ENCODE measurements at regions not wholly inside any gene's neighbourhood (a gene's known extent, or its start where the extent isn't known, plus 50 kb on each side); places are given as distances from the start of the nearest gene placed in this dataset.

DNA sequence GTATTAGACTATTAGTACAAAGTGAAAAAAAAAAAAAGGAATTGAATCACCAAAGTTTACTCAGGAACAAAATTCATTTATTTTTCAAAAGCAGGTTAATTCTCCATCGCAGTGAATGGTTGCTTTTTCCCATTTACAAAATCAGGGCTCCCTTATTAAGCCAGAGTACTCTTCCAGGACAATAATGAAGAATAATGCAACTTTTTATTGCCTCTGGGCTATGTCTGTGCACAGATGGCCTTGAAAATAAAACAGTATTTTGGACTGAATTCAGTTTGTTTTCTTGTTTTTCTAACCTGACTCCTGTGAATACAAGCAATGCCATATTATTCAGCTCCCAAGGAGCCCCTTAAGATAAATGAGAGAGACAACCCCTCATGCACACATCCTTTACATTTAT is 246.8 kb downstream of the KCNS3 start:
- DNase-seq (ENCODE audit: low spot score), result no peak
- Mint-ChIP-seq H3K27ac (no peak overlapping the region), H3K4me1 (ENCODE audit: low read depth) (no peaks in the 10 kb centered on the region), H3K36me3 (ENCODE audit: low read depth) (no peaks in the 10 kb centered on the region), H3K4me3 (ENCODE audit: low read depth) (no peak overlapping the region), H3K9me3 (no peaks in the 10 kb centered on the region), H3K27me3 (ENCODE audit: low read depth) (no peaks in the 10 kb centered on the region)
- intact Hi-C loops (cut with micrococcal nuclease), result no loop called here

DNA sequence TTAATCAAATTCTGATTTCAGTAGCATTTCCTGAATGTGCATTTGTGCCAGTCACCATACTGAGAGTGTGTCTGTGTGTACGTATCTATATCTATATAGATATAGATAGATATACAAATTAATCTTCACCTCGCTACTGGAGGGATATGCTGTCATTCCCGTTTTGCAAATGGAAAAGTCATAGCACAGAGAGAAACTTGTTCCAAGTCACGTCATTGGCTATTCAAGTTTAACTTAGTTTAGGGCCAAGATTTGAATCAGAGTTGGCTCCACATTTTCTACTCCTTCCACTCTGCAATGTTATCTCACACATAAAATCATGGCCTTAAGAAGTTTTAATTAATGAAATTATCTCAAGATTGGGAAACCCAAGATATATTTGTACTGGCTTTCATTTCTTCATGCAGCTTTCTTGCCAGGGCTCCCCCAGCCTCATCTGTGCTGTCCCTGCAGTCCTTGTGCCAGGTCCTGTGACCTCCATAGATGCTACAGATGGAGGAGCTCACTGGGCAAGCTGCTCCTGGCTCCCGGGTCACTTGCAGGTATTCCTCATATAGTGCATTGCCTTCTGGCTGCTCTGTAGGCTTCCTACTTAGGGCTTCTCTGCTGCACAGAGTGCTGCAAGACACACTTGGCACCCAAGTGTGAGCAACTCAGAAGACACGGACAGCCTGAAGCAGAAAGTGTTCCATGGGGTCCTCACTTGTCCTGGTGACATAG is 245.8 kb downstream of the KCNS3 start:
- no peaks in the 10 kb centered on the region for H3K9me3 Mint-ChIP-seq
- intact Hi-C loops (cut with micrococcal nuclease), result no loop called here
- no peak overlapping the region for H3K27ac Mint-ChIP-seq
- no peaks in the 10 kb centered on the region for H3K27me3 Mint-ChIP-seq (ENCODE audit: low read depth)
- H3K36me3 Mint-ChIP-seq (ENCODE audit: low read depth), result no peaks in the 10 kb centered on the region
- H3K4me1 Mint-ChIP-seq (ENCODE audit: low read depth), result no peaks in the 10 kb centered on the region
- H3K4me3 Mint-ChIP-seq (ENCODE audit: low read depth), result no peak overlapping the region
- DNase-seq (ENCODE audit: low spot score), result no peak

DNA sequence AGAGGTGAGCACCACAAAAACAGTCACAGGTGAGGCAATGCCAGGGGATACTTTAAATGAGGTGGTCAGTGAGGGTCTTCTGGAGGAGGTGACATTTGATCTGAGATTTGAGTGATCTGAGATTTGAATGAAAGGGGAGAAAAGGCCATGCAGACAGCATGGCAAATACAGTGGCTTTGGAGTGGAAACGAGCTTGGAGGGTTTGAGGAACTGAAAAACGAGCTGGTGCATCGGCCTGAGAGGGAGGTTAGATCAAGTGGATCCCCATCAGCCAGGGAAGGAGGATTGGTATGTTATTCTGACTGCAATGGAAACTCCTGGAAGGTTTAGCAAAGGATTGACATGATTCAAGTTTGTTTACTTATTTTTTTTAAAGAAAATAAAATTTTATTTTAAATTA is 245.1 kb downstream of the KCNS3 start:
- Mint-ChIP-seq H3K4me1 (ENCODE audit: low read depth) (no peaks in the 10 kb centered on the region), H3K36me3 (ENCODE audit: low read depth) (no peaks in the 10 kb centered on the region), H3K4me3 (ENCODE audit: low read depth) (no peak overlapping the region), H3K9me3 (no peaks in the 10 kb centered on the region), H3K27me3 (ENCODE audit: low read depth) (no peaks in the 10 kb centered on the region), H3K27ac (no peak overlapping the region)
- DNase-seq (ENCODE audit: low spot score), result no peak
- intact Hi-C loops (cut with micrococcal nuclease), result no loop called here

DNA sequence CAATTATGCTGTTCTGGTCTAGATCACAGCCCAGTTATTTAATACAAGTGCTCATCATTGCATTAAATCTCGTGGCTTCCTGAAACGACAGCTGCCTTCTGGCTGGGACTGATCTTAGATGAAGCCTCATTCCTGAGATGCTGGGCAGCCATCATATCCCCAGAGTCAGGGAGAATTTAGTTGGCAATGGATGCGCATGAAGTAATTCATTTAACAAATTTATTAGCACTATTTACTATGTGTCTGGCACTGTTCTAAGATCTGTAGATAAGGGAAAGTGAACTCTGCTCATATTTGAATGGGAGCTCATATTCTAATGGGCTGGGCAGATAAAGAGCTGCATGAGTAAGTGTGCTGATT is 244.7 kb downstream of the KCNS3 start:
- H3K27me3 Mint-ChIP-seq (ENCODE audit: low read depth), result no peaks in the 10 kb centered on the region
- H3K9me3 Mint-ChIP-seq, result no peaks in the 10 kb centered on the region
- no peak overlapping the region for H3K27ac Mint-ChIP-seq
- no peaks in the 10 kb centered on the region for H3K4me1 Mint-ChIP-seq (ENCODE audit: low read depth)
- H3K4me3 Mint-ChIP-seq (ENCODE audit: low read depth), result no peak overlapping the region
- intact Hi-C loops (cut with micrococcal nuclease), result no loop called here
- DNase-seq (ENCODE audit: low spot score), result no peak
- H3K36me3 Mint-ChIP-seq (ENCODE audit: low read depth), result no peaks in the 10 kb centered on the region

DNA sequence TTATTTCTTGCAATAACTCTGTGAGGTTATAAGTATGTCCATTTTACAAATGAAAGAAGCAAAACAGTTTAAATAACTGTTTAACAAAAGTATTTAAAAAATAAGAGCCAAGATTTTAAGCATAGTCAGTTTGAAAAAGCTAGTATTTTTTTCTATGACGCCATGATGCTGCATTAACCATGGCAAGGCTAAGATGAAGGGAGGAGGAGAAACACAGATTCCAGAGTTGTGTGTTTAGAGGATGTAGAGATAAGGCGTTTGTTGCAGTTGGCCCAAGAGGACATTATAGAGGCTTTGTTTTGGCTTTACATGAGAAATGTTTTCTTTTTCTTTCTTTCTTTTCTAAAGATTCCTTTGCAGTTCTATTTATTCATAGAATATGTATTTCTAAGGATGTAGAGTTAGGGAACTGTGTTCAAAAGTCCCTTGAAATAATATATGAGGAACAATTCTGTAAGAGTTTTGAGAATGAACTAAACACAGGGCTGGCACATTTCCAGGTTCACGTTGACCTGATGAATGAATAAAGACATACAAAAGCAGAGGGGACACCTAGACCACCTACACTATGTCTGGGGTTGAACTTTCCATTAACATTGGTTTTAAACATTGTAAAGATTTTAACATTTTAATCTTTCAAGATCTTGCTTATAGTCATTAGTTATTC is 244.2 kb downstream of the KCNS3 start:
- Mint-ChIP-seq H3K27ac (no peak overlapping the region), H3K4me1 (ENCODE audit: low read depth) (no peaks in the 10 kb centered on the region), H3K9me3 (no peaks in the 10 kb centered on the region), H3K36me3 (ENCODE audit: low read depth) (no peaks in the 10 kb centered on the region), H3K27me3 (ENCODE audit: low read depth) (no peaks in the 10 kb centered on the region), H3K4me3 (ENCODE audit: low read depth) (no peak overlapping the region)
- intact Hi-C loops (cut with micrococcal nuclease), result no loop called here
- DNase-seq (ENCODE audit: low spot score), result no peak

DNA sequence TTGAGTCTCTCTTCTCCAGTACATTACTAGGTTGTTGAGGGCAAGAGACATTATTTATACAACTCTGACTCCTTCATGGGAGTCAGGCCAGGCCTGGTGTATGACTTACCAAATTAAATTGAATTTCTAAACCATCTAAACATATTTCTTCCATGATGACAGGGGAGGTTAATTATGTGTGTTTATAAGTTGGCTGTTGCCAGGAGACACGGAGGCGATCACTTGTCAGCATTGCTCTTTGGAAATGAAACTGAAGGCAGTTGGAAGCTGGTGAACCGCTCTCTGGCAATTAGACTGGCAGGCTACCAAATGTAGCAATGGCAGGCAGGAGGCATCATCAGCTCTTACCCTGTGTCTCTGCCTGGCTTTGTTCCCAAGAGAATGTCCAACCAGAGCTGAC is 241.4 kb downstream of the KCNS3 start:
- no peak overlapping the region for H3K27ac Mint-ChIP-seq
- H3K4me3 Mint-ChIP-seq (ENCODE audit: low read depth), result no peak overlapping the region
- H3K27me3 Mint-ChIP-seq (ENCODE audit: low read depth), result no peaks in the 10 kb centered on the region
- no peaks in the 10 kb centered on the region for H3K4me1 Mint-ChIP-seq (ENCODE audit: low read depth)
- no peak for DNase-seq (ENCODE audit: low spot score)
- intact Hi-C loops (cut with micrococcal nuclease), result no loop called here
- H3K9me3 Mint-ChIP-seq, result no peaks in the 10 kb centered on the region
- no peaks in the 10 kb centered on the region for H3K36me3 Mint-ChIP-seq (ENCODE audit: low read depth)

DNA sequence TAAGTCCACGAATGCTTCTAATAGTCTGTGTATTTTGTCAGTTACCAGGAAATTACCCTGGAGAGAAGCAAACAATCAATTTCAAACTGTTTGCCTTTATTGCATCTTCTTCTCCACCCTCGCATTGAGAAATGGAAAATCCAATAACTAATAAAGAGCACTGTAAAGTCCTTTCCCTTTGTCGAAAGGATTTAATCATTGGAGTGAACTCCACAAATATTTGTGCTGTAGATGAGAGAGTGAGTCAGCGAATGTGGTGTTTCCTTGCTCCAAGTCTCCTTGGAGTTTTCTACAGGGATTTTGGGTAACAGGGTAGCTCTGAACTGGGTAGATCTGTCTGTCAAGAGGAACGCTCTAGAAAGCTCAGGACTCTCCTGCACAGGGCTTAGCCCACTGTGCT is 240.2 kb downstream of the KCNS3 start:
- H3K27me3 Mint-ChIP-seq (ENCODE audit: low read depth), result no peaks in the 10 kb centered on the region
- intact Hi-C loops (cut with micrococcal nuclease), result no loop called here
- no peak for DNase-seq (ENCODE audit: low spot score)
- no peaks in the 10 kb centered on the region for H3K36me3 Mint-ChIP-seq (ENCODE audit: low read depth)
- no peaks in the 10 kb centered on the region for H3K9me3 Mint-ChIP-seq
- no peaks in the 10 kb centered on the region for H3K4me1 Mint-ChIP-seq (ENCODE audit: low read depth)
- H3K4me3 Mint-ChIP-seq (ENCODE audit: low read depth), result no peak overlapping the region
- no peak overlapping the region for H3K27ac Mint-ChIP-seq

DNA sequence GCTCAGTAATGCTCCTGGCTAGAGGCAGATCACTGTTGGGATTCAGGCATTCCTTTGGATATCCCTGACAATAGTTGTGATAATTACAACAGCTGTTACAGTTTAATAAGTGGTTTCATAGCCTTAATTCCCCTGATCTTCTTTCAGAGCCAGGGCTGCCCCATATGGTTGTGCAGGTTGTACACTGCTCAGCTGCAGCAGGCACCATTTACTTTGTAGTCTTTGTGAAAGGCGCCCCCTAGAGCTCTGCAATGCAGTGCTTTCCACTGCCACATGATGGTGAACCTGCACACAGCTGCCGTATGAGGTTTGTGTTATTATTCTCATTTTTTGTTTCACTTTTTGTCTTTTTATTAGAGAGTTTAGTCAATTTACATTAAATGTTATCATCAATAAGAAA is 239.1 kb downstream of the KCNS3 start:
- no peaks in the 10 kb centered on the region for H3K4me1 Mint-ChIP-seq (ENCODE audit: low read depth)
- H3K9me3 Mint-ChIP-seq, result no peaks in the 10 kb centered on the region

DNA sequence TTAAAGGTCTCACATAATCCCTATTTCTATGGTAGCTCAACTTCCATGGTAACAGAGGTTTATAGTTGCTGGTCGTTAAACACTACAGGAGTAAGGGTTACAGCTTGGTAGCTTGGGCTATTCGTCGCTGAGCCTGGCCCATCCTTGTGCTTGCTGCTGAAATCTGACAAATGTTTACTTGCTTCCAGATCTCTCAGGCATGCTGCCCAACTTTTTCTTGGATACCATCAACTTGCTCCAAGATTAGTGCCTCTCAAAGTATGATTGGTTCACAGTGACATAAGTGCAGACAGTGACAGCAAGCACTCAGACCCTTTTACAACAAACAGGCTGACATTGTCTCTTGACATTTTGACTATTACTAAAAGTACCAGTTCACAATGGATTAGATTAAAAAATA is 231.8 kb downstream of the KCNS3 start:
- Mint-ChIP-seq H3K36me3 (ENCODE audit: low read depth) (no peaks in the 10 kb centered on the region), H3K4me1 (ENCODE audit: low read depth) (no peaks in the 10 kb centered on the region), H3K9me3 (no peaks in the 10 kb centered on the region), H3K27me3 (ENCODE audit: low read depth) (no peaks in the 10 kb centered on the region), H3K27ac (no peak overlapping the region), H3K4me3 (ENCODE audit: low read depth) (no peak overlapping the region)
- no peak for DNase-seq (ENCODE audit: low spot score)
- intact Hi-C loops (cut with micrococcal nuclease), result no loop called here

More for the DNA sequence above, 239.1 kb downstream of the KCNS3 start:
- Mint-ChIP-seq H3K27me3 (ENCODE audit: low read depth) (no peaks in the 10 kb centered on the region), H3K4me3 (ENCODE audit: low read depth) (no peak overlapping the region), H3K27ac (no peak overlapping the region), H3K36me3 (ENCODE audit: low read depth) (no peaks in the 10 kb centered on the region)
- intact Hi-C loops (cut with micrococcal nuclease), result no loop called here
- no peak for DNase-seq (ENCODE audit: low spot score)

DNA sequence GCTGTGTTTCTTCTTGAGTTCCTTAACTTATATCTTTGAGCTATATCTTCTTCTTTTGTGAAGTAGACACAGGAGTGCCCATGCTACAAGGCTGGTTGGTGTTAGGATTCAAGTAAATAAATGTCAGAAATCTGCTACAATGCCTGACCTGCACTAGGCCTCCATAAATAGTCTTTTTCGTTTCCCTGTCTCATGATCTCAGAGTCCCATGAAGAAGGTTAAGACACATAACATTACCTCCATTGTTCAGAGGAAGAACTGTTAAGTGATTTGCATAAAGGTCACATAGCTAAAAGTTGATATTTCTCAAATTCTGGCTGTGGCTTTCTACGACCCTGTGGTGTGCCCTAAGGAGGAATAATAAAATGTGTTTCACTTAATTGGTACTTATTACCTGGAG is 228.4 kb downstream of the KCNS3 start:
- no peaks in the 10 kb centered on the region for H3K36me3 Mint-ChIP-seq (ENCODE audit: low read depth)
- no peaks in the 10 kb centered on the region for H3K9me3 Mint-ChIP-seq
- no peak overlapping the region for H3K4me3 Mint-ChIP-seq (ENCODE audit: low read depth)
- no peaks in the 10 kb centered on the region for H3K27me3 Mint-ChIP-seq (ENCODE audit: low read depth)
- DNase-seq (ENCODE audit: low spot score), result no peak
- intact Hi-C loops (cut with micrococcal nuclease), result no loop called here
- H3K27ac Mint-ChIP-seq, result no peak overlapping the region
- no peaks in the 10 kb centered on the region for H3K4me1 Mint-ChIP-seq (ENCODE audit: low read depth)

DNA sequence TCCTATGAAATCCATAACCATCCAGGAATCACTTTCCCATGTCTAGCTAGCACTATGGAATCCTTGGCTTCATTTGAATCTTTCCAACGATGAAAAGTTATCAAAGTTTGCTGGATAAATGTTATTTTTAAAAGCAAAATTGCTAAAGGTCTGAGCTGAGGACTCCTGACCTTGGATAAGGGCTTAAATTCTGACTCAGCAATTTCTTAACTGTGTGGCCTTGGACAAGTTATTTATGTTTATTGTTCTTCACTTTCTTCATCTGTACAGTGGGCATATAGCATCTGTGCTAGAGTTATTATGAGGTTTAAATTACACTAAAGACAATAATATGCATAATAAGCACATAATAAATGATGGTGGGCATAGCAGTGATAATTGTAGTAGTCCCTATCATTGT is 227.5 kb downstream of the KCNS3 start:
- DNase-seq (ENCODE audit: low spot score), result no peak
- intact Hi-C loops (cut with micrococcal nuclease), result no loop called here
- H3K36me3 Mint-ChIP-seq (ENCODE audit: low read depth), result no peaks in the 10 kb centered on the region
- no peaks in the 10 kb centered on the region for H3K9me3 Mint-ChIP-seq
- H3K27ac Mint-ChIP-seq, result no peak overlapping the region
- H3K4me1 Mint-ChIP-seq (ENCODE audit: low read depth), result no peaks in the 10 kb centered on the region
- H3K27me3 Mint-ChIP-seq (ENCODE audit: low read depth), result no peaks in the 10 kb centered on the region
- H3K4me3 Mint-ChIP-seq (ENCODE audit: low read depth), result no peak overlapping the region

DNA sequence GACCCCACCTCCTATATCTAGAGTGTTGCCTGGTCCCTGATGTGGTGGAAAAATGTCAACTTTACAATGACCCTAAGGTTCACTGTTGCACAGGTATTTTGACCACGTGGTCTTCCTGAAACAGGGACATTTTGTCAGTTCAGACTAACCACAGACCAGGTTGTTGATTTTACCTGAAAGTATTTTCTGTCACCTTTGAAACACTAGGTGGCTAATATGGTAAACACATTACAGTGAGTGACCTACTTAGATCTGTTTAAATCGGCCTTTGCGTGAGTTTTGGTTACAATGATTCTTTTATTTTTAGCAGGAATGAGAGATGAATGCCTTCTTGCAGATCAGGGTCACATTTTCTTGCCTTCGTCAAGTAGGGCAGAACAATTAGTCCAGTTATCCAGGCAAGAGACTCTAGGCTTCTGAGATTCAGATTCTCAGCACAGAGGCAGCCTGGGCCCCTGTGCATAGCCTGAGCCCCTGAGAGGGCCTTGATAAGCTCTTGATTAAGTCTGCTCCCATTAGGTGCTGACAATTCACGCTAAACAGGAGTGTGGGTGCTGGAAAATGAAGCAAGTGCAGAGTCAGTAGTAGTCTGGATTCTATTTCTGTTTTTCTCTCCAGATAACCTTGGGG is 226.2 kb downstream of the KCNS3 start:
- Mint-ChIP-seq H3K36me3 (ENCODE audit: low read depth) (no peaks in the 10 kb centered on the region), H3K27ac (no peak overlapping the region)
- DNase-seq (ENCODE audit: low spot score), result no peak

DNA sequence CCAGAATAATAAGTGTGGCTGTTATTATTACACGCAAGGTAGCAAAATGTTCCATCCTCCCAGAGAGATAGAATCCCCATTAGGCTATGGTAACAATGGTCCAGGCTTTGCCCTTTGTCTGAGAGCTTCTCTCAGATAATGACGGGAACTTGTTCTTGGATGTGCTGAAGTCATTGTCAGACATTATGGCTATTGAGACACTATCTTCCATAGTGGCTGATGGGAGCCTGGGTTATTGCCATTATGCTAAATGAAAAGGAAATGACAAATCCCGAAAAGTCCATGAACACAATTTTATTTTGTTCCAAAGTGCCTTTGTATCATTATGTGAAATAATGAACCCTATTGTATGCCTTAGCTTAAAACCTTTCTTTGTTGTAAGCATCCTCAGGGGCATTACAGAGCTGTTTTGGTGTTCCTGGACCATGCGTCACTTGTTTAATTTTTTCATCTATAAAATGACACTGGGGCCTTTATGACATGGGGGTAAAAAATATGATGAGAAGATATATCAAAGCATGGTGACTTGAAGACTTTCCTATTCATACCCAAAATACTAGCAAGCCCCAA is 218.5 kb downstream of the KCNS3 start:
- Mint-ChIP-seq H3K9me3 (no peaks in the 10 kb centered on the region), H3K36me3 (ENCODE audit: low read depth) (no peaks in the 10 kb centered on the region), H3K4me1 (ENCODE audit: low read depth) (no peaks in the 10 kb centered on the region), H3K27me3 (ENCODE audit: low read depth) (no peaks in the 10 kb centered on the region), H3K27ac (no peak overlapping the region), H3K4me3 (ENCODE audit: low read depth) (no peak overlapping the region)
- intact Hi-C loops (cut with micrococcal nuclease), result no loop called here
- no peak for DNase-seq (ENCODE audit: low spot score)

More for the DNA sequence above, 226.2 kb downstream of the KCNS3 start:
- no peaks in the 10 kb centered on the region for H3K4me1 Mint-ChIP-seq (ENCODE audit: low read depth)
- no peaks in the 10 kb centered on the region for H3K27me3 Mint-ChIP-seq (ENCODE audit: low read depth)
- no peaks in the 10 kb centered on the region for H3K9me3 Mint-ChIP-seq
- H3K4me3 Mint-ChIP-seq (ENCODE audit: low read depth), result no peak overlapping the region
- intact Hi-C loops (cut with micrococcal nuclease), result no loop called here
